Choroid plexus epithelial cell (primary cell): ENCODE measurements at regions not wholly inside any gene's neighbourhood (a gene's known extent, or its start where the extent isn't known, plus 50 kb on each side); places are given as distances from the start of the nearest gene placed in this dataset.

Source experiments
- DNase-seq: peaks from one replicate; pipeline ENCODE4 v3.0.0-alpha.2; 2010; ENCODE audit warnings: low read depth
- H3K4me3 ChIP-seq: 2 replicates; pipeline ENCODE4 v1.5.1; 2011; ENCODE audit warnings: low read depth, mild to moderate bottlenecking, control low read depth, low read length, moderate library complexity
- TF ChIP-seq, protein P1 (sequence below): conservative IDR thresholded peaks from 2 replicates; pipeline ENCODE4 v1.5.1; 2011; ENCODE audit warnings: low read depth, mild to moderate bottlenecking, control low read depth, inconsistent platforms, low read length, moderate library complexity

DNA sequence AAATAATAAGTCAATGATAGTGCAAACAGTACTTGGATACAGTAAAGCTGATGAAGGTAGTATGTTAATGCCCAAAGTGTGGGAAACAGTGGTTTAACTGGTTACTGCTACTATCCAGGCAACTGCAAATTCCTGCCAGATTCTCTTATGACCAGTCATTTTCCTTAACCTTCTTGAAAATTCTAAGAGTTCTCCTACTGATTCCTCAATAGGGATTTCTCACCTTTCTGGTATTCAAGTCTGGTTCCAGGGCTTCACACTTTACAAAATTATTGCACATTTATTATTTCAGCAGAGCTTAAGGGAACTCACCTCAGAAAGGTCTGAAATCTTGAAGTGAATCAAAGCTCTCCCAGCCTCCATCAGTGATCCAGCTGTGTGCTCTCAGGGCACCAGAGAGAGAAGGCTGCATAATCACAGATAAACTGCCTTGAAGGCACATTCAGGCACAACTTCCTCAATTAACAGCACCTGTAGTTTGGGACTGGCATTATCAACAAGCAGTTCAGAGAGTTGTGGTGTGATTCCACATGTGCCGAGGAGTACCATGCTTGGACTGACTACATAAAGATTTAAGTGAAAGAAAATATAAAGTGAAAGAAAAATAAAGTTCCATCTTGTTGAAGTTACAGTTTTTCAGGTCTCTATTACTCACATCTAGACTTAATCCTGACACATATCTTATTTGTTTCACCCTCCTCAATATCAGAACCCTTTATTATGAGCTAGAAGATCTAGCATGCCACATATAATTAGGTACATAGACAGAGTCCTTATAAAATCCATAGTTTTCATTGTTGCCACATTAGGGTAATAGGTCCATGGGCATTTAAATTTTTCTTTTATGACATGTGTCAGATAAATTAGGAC lies 59.5 kb upstream of the TIPARP start:
- peak; percentile 52 for DNase-seq
- H3K4me3 ChIP-seq: no peak overlapping the region
- TF ChIP-seq, protein P1, sequence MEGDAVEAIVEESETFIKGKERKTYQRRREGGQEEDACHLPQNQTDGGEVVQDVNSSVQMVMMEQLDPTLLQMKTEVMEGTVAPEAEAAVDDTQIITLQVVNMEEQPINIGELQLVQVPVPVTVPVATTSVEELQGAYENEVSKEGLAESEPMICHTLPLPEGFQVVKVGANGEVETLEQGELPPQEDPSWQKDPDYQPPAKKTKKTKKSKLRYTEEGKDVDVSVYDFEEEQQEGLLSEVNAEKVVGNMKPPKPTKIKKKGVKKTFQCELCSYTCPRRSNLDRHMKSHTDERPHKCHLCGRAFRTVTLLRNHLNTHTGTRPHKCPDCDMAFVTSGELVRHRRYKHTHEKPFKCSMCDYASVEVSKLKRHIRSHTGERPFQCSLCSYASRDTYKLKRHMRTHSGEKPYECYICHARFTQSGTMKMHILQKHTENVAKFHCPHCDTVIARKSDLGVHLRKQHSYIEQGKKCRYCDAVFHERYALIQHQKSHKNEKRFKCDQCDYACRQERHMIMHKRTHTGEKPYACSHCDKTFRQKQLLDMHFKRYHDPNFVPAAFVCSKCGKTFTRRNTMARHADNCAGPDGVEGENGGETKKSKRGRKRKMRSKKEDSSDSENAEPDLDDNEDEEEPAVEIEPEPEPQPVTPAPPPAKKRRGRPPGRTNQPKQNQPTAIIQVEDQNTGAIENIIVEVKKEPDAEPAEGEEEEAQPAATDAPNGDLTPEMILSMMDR: no peak

DNA sequence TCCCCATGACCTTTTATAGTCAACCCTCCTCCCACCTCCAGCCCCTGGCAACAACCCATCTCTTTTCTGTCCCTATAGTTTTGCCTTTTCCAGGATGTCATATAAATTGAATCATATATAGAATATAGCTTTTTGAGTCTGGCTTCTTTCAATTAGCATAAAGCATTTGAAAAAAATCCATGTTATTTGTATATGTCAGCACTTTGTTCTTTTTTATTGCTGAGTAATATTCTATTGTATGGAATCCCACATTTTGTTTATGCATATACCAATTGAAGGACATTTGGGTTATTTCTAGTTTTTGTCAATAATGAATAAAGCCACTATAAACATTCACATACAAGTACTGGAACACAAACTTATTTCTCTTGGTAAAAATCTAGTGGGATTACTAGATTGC lies 58.0 kb upstream of the SSR3 start:
- no peak overlapping the region for H3K4me3 ChIP-seq
- DNase-seq: no peak
- TF ChIP-seq, protein P1: no peak

DNA sequence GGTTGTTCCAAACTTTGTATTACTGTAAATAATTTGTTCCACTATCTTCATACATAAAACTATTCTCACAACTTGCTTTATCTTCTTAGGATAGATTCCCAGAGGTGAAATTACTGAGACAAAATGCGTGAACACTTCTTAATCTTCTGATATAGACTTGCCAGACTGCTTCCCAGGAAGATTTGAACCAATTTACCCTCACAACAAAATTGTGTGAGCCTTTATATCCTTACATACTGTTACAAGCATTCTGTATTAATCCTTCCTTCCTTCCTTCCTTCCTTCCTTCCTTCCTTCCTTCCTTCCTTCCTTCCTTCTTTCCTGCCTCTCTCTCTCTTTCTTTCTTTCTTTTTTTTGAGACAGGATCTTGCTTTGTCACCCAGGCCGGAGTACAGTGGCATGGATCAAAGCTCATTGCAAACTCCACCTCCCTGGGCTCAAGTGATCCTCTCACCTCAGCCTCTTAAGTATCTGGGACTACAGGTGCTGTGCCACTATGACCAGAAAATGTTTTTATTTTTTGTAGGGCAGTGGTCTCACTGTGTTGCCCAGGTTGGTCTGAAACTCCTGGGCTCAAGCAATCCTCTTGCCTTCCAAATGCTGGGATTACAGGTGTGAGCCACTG lies 57.1 kb upstream of the SSR3 start:
- TF ChIP-seq, protein P1: no peak
- no peak overlapping the region for H3K4me3 ChIP-seq
- DNase-seq: no peak

DNA sequence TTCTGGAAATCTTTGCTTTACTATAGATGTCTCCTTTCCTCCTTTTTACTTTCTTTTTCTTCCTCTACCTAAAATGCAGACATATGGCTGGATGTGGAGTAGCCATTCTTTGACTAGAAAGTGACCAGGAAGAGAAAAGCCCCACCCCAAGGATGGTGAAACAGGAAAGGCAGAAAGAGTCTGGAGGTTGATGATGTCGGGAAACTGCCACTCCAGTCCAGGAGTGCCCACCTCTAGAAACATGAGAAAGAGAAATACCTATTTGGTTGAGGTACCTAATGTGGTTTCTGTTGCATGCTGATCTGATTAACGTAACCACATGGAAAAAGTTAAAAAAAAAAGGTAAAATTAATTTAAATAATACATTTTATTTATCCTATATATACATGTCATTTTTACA lies 55.2 kb upstream of the SSR3 start:
- no peak for DNase-seq
- TF ChIP-seq, protein P1: no peak
- no peak overlapping the region for H3K4me3 ChIP-seq

DNA sequence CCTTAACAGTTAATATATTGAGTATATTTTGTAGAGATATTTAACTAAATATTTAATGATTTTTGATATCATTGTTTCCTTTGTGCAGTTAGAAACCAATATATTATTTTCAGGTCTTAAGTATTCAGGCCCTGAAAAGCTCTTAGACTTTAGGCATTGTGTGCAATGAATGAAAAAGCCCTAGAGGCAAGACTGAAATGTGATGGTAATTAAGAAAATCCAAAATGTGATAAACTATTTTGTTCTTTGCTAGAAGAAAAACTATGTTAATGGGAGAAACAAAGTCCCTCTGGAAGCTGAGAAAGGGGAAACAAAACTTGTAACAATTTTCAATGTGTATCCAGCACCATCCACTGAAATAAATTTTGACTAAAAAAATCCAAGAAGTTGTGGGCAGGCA lies 54.6 kb upstream of the SSR3 start:
- no peak overlapping the region for H3K4me3 ChIP-seq
- TF ChIP-seq, protein P1: no peak
- DNase-seq: no peak

DNA sequence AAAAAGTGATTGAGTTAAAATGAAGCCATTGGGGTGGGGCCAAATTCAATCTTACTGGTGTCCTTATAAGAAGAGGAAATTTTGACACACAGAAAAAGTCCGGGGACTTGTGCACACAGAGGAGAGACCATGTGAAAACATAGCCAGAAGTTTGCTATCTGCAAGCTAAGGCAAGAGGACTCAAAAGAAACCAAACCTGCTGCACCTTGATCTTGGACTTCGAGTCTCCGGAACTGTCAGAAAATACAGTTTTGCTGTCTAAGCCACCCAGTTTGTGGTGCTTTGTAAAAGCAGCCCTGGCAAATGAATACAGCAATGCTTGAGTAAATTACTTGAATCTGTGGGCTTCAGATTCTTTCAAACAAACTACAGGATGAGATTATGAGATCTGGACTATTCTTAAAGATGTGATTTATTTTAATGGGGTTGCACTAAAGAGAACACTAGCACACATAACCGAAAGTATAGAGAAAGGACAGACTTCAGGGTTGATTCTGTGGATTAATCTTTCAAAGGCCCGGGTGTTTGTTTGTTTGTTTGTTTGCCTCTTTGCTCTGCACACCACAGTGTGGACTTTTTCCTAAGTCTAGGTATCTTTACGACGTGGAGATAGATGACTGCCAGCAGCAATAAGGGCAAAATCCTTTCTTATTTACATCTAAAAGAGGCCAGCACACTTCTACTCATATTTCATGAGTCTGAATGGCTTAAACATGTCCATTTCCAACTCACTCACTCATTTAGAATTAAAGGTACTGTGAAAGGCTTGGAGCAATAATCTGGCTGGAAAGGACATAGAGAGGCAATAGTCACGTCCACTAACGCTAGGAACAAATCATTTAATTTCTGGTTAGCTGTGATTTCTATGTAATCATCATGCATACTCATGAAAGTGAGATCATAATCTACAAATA lies 53.9 kb upstream of the SSR3 start:
- DNase-seq: no peak
- no peak overlapping the region for H3K4me3 ChIP-seq
- TF ChIP-seq, protein P1: no peak
